ENCODE measurements at regions not wholly inside any gene's neighbourhood (a gene's known extent, or its start where the extent isn't known, plus 50 kb on each side); places are given as distances from the start of the nearest gene placed in this dataset.
"Not testable (repeated sequence)": the region's sequence is repeated elsewhere in the genome, so short reads cannot be mapped to it uniquely, and the experiment has no call there.

GRCh38 chr20:41690702-41691101 lies 72.5 kb upstream of the CHD6 start:
- H3K27ac ChIP-seq (ENCODE audit: low read length): no peak overlapping the region
- no peak for TF ChIP-seq EZH2phosphoT487 (IDR thresholded peaks at IDR 0.05; ENCODE audit: low read length)
- TF ChIP-seq CTCF (IDR thresholded peaks at IDR 0.05; ENCODE audit: low read length): no peak
- no peak for TF ChIP-seq EZH2 (optimal IDR thresholded peaks at IDR 0.05; ENCODE audit: low read depth, low read length)
- DNase-seq: no peak
- no peak overlapping the region for H3K9ac ChIP-seq (ENCODE audit: low read length)
- no peaks in the 10 kb centered on the region for H3K9me3 ChIP-seq (replicated peaks; ENCODE audit: insufficient read depth, low read length)
- no peak overlapping the region for H3K4me3 ChIP-seq (ENCODE audit: low read length)
- no peaks in the 10 kb centered on the region for H3K79me2 ChIP-seq (ENCODE audit: low read length)
- no peak overlapping the region for H3K4me2 ChIP-seq (ENCODE audit: low read depth, low read length)
- no peaks in the 10 kb centered on the region for H3K9me2 ChIP-seq (replicated peaks; ENCODE audit: insufficient read depth, low read length)
- no peak overlapping the region for H2AFZ ChIP-seq (ENCODE audit: low read length)
- H3K36me3 ChIP-seq (replicated peaks; ENCODE audit: insufficient read depth, low read length): no peaks in the 10 kb centered on the region
- no peaks in the 10 kb centered on the region for H3K27me3 ChIP-seq (replicated peaks; ENCODE audit: insufficient read depth, low read length)
- no peaks in the 10 kb centered on the region for H4K20me1 ChIP-seq (ENCODE audit: insufficient read depth, low read length)
- H3K4me1 ChIP-seq (ENCODE audit: low read length): peaks cover 24% of the 10 kb centered on the region
- peaks cover 23% of the 10 kb centered on the region for H3F3A ChIP-seq (ENCODE audit: insufficient read depth, low read length)

DNA sequence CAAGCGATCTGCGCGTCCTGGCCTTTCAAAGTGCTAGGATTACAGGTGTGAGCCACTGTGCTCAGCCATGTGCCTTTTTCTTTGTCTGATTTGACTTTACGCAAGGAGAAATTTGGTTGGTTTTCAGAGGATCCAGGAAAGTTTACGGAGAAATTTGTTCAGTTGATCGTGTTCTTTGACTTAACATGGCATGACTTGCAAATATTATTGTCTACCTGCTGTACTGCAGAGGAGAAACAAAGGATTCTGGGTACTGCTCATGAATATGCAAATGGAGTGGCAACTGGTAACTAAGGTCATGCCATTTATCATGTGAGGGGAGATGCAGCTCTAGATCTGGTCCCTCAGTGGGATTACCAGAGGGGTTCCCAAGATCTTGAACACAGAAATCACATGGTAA lies 68.8 kb upstream of the CHD6 start:
- Histone ChIP-seq H3K9me3 (replicated peaks; ENCODE audit: insufficient read depth, low read length) (no peaks in the 10 kb centered on the region), H3K4me1 (ENCODE audit: low read length) (peaks cover 8% of the 10 kb centered on the region), H3K27me3 (replicated peaks; ENCODE audit: insufficient read depth, low read length) (no peaks in the 10 kb centered on the region), H3F3A (ENCODE audit: insufficient read depth, low read length) (no peaks in the 10 kb centered on the region), H3K9ac (ENCODE audit: low read length) (no peak overlapping the region), H3K36me3 (replicated peaks; ENCODE audit: insufficient read depth, low read length) (no peaks in the 10 kb centered on the region), H4K20me1 (ENCODE audit: insufficient read depth, low read length) (no peaks in the 10 kb centered on the region), H3K27ac (ENCODE audit: low read length) (no peak overlapping the region), H3K4me2 (ENCODE audit: low read depth, low read length) (no peak overlapping the region), H3K4me3 (ENCODE audit: low read length) (no peak overlapping the region), H2AFZ (ENCODE audit: low read length) (no peak overlapping the region), H3K79me2 (ENCODE audit: low read length) (no peaks in the 10 kb centered on the region), H3K9me2 (replicated peaks; ENCODE audit: insufficient read depth, low read length) (no peaks in the 10 kb centered on the region)
- TF ChIP-seq EZH2 (optimal IDR thresholded peaks at IDR 0.05; ENCODE audit: low read depth, low read length) (no peak), CTCF (IDR thresholded peaks at IDR 0.05; ENCODE audit: low read length) (no peak), EZH2phosphoT487 (IDR thresholded peaks at IDR 0.05; ENCODE audit: low read length) (no peak)
- DNase-seq: no peak

- not testable (repeated sequence) for H3K4me3 ChIP-seq (ENCODE audit: low read length); H3K79me2 ChIP-seq (ENCODE audit: low read length); H2AFZ ChIP-seq (ENCODE audit: low read length); H3K27ac ChIP-seq (ENCODE audit: low read length); H3K9me3 ChIP-seq (replicated peaks; ENCODE audit: insufficient read depth, low read length); H3F3A ChIP-seq (ENCODE audit: insufficient read depth, low read length); H3K4me2 ChIP-seq (ENCODE audit: low read depth, low read length); H4K20me1 ChIP-seq (ENCODE audit: insufficient read depth, low read length); DNase-seq; H3K9ac ChIP-seq (ENCODE audit: low read length); H3K27me3 ChIP-seq (replicated peaks; ENCODE audit: insufficient read depth, low read length); H3K4me1 ChIP-seq (ENCODE audit: low read length); H3K9me2 ChIP-seq (replicated peaks; ENCODE audit: insufficient read depth, low read length); H3K36me3 ChIP-seq (replicated peaks; ENCODE audit: insufficient read depth, low read length)
These were observed 67.0 kb upstream of the CHD6 start for GRCh38 chr20:41685145-41685544.

DNA sequence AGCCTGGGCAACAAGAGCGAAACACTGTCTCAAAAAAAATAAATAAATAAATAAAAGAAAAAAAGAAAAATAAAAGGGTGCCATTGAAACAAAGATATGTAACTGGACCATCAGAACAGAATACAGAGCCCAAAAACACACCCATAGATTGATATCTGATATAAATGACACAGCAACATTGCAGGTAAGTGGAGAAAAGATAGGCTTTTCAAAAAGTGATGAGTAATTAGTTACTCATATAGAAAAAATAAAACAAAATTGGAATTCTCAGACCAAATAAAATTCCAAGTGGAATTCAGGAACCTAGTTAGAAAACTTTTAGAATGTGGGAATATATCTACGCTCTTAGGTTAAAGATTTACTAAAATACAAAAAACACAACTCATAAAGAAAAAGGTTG lies 60.6 kb upstream of the CHD6 start:
- no peak overlapping the region for H3K9ac ChIP-seq (ENCODE audit: low read length)
- H3K27ac ChIP-seq (ENCODE audit: low read length): no peak overlapping the region
- no peak overlapping the region for H3K4me3 ChIP-seq (ENCODE audit: low read length)
- H3K9me2 ChIP-seq (replicated peaks; ENCODE audit: insufficient read depth, low read length): no peaks in the 10 kb centered on the region
- H3K9me3 ChIP-seq (replicated peaks; ENCODE audit: insufficient read depth, low read length): no peaks in the 10 kb centered on the region
- H3K4me1 ChIP-seq (ENCODE audit: low read length): no peaks in the 10 kb centered on the region
- no peak overlapping the region for H3K4me2 ChIP-seq (ENCODE audit: low read depth, low read length)
- H3K79me2 ChIP-seq (ENCODE audit: low read length): no peaks in the 10 kb centered on the region
- no peak overlapping the region for H2AFZ ChIP-seq (ENCODE audit: low read length)
- H3K27me3 ChIP-seq (replicated peaks; ENCODE audit: insufficient read depth, low read length): no peaks in the 10 kb centered on the region
- TF ChIP-seq EZH2 (optimal IDR thresholded peaks at IDR 0.05; ENCODE audit: low read depth, low read length): no peak
- no peak for TF ChIP-seq CTCF (IDR thresholded peaks at IDR 0.05; ENCODE audit: low read length)
- no peak for TF ChIP-seq EZH2phosphoT487 (IDR thresholded peaks at IDR 0.05; ENCODE audit: low read length)
- no peaks in the 10 kb centered on the region for H3K36me3 ChIP-seq (replicated peaks; ENCODE audit: insufficient read depth, low read length)
- DNase-seq: no peak
- H3F3A ChIP-seq (ENCODE audit: insufficient read depth, low read length): no peaks in the 10 kb centered on the region
- H4K20me1 ChIP-seq (ENCODE audit: insufficient read depth, low read length): no peaks in the 10 kb centered on the region
